Chondrocyte (in vitro differentiated cells): ENCODE measurements at regions not wholly inside any gene's neighbourhood (a gene's known extent, or its start where the extent isn't known, plus 50 kb on each side); places are given as distances from the start of the nearest gene placed in this dataset.

Experiments
- DNase-seq: peaks from one replicate; pipeline ENCODE4 v3.0.0; 2021; ENCODE audit warnings: mixed read lengths, low spot score
- H3K27ac Mint-ChIP-seq: one replicate; pipeline ENCODE4 v1.8.0; 2021; ENCODE audit warnings: mild to moderate bottlenecking, moderate library complexity, mixed read lengths; ENCODE audit not compliant: unreplicated experiment
- H3K27me3 Mint-ChIP-seq: 2 replicates; pipeline ENCODE4 v1.8.0; 2021; ENCODE audit warnings: low read depth, mixed read lengths
- H3K36me3 Mint-ChIP-seq: 2 replicates; pipeline ENCODE4 v1.8.0; 2021; ENCODE audit warnings: low read depth, mixed read lengths
- H3K4me1 Mint-ChIP-seq: 2 replicates; pipeline ENCODE4 v1.8.0; 2021; ENCODE audit warnings: low read depth, mild to moderate bottlenecking, mixed read lengths
- H3K4me3 Mint-ChIP-seq: one replicate; pipeline ENCODE4 v1.8.0; 2021; ENCODE audit warnings: mild to moderate bottlenecking, moderate library complexity, mixed read lengths; ENCODE audit not compliant: unreplicated experiment
- H3K9me3 Mint-ChIP-seq: 2 replicates; pipeline ENCODE4 v1.8.0; 2021; ENCODE audit warnings: low read depth, mixed read lengths
- TF ChIP-seq, protein P1 (sequence below): fragments of 200-600 bp; sonication (generic); IDR thresholded peaks from 2 replicates; pipeline ENCODE4 v1.5.0; 2021; ENCODE audit warnings: antibody characterized with exemption, mild to moderate bottlenecking, moderate library complexity

DNA sequence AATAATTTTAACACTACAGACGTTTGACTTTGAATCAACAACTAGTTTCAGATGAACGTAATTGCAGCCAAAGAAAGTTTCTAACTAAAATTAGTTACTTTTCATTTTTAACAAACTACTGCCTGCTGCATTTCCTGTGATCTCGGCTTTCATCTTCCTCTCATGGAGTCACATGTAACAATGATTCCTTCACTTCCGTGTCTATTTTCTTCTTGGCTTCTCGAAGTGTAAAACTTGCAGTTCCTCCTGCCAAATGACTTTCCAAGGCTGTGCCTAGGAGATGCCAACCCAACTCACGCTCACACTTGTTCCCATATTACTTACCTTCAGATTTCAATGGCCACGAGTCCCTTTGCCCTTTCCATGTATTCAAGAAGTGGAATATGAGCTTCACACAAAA, 1406.3 kb upstream of the CELF4 start:
- peaks cover 4% of the 10 kb centered on the region for H3K9me3 Mint-ChIP-seq
- TF ChIP-seq, protein P1, sequence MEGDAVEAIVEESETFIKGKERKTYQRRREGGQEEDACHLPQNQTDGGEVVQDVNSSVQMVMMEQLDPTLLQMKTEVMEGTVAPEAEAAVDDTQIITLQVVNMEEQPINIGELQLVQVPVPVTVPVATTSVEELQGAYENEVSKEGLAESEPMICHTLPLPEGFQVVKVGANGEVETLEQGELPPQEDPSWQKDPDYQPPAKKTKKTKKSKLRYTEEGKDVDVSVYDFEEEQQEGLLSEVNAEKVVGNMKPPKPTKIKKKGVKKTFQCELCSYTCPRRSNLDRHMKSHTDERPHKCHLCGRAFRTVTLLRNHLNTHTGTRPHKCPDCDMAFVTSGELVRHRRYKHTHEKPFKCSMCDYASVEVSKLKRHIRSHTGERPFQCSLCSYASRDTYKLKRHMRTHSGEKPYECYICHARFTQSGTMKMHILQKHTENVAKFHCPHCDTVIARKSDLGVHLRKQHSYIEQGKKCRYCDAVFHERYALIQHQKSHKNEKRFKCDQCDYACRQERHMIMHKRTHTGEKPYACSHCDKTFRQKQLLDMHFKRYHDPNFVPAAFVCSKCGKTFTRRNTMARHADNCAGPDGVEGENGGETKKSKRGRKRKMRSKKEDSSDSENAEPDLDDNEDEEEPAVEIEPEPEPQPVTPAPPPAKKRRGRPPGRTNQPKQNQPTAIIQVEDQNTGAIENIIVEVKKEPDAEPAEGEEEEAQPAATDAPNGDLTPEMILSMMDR: no peak
- H3K4me3 Mint-ChIP-seq: no peak overlapping the region
- no peak for DNase-seq
- H3K4me1 Mint-ChIP-seq: no peaks in the 10 kb centered on the region
- H3K27me3 Mint-ChIP-seq: peaks cover 2% of the 10 kb centered on the region
- H3K36me3 Mint-ChIP-seq: no peaks in the 10 kb centered on the region
- H3K27ac Mint-ChIP-seq: no peak overlapping the region

DNA sequence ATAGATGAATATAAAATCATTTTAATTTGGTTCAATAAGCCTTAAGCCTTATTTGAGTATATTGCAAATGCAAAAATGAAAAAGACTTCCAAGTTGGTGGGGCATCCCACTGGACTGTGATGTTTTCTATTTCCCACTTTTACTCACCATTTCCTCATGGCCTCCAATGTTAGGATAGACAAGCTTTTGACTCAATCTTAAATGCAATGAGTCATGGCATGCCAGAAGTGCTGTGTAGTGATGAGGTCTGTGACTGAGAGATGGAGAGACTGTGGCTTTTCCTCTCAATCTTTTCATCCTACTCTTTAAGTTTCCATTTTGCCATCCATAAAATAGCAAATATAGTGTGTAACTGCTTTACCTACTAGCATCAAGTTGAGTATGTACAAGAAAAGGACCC, 1401.2 kb upstream of the CELF4 start:
- no peaks in the 10 kb centered on the region for H3K4me1 Mint-ChIP-seq
- peaks cover 3% of the 10 kb centered on the region for H3K27me3 Mint-ChIP-seq
- DNase-seq: no peak
- TF ChIP-seq, protein P1: no peak
- no peaks in the 10 kb centered on the region for H3K36me3 Mint-ChIP-seq
- H3K9me3 Mint-ChIP-seq: peaks cover 4% of the 10 kb centered on the region
- H3K27ac Mint-ChIP-seq: no peak overlapping the region
- no peak overlapping the region for H3K4me3 Mint-ChIP-seq

DNA sequence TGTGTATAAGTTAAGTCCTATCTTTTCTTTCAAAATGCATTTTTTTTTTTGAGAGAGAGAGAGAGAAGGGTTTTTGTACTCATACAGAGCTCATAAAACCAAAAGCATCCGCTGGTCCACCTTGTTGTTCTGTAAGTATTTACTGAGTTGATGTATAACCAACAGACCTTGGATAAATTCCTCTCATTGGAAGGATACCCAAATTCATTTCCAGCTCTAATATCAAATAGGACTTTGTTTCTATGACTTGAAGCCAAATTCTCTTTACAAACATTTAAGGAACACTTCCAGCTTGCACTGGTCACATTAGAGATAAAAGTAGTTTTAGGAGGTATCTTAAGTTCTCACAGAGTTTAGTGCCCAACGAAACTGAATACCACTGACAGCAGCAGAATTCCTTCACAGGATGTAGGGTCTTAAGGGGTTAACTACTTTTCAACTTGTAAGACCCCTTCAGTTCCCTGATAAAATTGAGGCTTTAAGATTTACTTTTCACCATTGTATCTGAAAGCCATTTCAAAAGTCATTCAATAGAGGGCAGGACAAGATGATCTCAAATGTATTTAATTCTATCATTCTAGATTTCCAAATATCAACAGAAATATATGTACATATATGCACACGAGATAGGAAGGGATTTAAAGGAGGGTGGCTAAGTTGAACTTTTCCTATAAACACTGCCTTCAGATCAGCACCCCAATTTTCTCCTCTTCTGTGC, 1398.5 kb upstream of the CELF4 start:
- no peaks in the 10 kb centered on the region for H3K4me1 Mint-ChIP-seq
- no peaks in the 10 kb centered on the region for H3K9me3 Mint-ChIP-seq
- no peaks in the 10 kb centered on the region for H3K36me3 Mint-ChIP-seq
- DNase-seq: no peak
- TF ChIP-seq, protein P1: no peak
- peaks cover 3% of the 10 kb centered on the region for H3K27me3 Mint-ChIP-seq
- H3K4me3 Mint-ChIP-seq: no peak overlapping the region
- H3K27ac Mint-ChIP-seq: no peak overlapping the region

DNA sequence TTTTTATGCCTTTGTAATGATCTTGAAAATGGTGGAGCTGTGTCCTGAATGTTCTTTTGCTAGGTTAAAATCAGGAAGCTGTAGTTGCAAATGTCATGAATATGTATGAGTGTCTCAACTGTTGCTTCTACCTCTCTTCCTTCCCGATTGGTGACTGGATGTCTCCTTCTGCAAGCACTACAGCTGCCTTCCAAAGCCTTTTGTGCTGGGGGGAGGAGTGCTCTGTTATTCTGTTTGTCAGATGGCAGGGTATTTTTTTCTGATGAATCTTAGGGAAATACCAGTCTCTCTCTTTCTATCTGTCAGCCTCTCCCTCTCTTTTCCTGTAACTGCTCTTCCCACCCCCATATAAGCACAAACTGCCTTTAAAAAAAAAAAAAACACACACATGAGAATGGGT, 1396.3 kb upstream of the CELF4 start:
- Mint-ChIP-seq H3K27ac (no peak overlapping the region), H3K36me3 (no peaks in the 10 kb centered on the region), H3K27me3 (peaks cover 3% of the 10 kb centered on the region), H3K4me3 (no peak overlapping the region), H3K4me1 (no peaks in the 10 kb centered on the region), H3K9me3 (no peaks in the 10 kb centered on the region)
- TF ChIP-seq, protein P1: no peak
- no peak for DNase-seq

DNA sequence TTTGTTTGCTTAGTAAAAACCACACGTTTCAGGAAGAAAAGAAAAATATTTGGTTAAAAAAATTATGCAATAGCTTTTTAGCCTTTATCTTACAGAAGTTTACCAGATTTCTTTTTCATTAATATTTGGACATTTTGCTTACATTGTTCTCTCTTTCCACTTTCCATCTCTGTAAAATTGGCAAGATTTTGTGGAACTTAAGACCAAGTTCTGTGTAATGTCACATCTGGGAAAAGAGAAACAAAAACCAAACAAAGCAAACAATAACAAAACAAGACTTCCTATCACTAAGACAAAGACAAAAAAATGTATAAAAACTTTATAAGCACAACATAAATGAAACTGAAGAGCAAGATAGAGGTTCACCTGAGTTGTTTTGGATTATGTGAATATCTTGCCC, 1392.1 kb upstream of the CELF4 start:
- H3K36me3 Mint-ChIP-seq: no peaks in the 10 kb centered on the region
- no peak for DNase-seq
- peaks cover 3% of the 10 kb centered on the region for H3K27me3 Mint-ChIP-seq
- TF ChIP-seq, protein P1: no peak
- H3K4me3 Mint-ChIP-seq: no peak overlapping the region
- H3K9me3 Mint-ChIP-seq: no peaks in the 10 kb centered on the region
- no peak overlapping the region for H3K27ac Mint-ChIP-seq
- H3K4me1 Mint-ChIP-seq: no peaks in the 10 kb centered on the region
